Liver (tissue), 3 donors: ENCODE measurements at regions not wholly inside any gene's neighbourhood (a gene's known extent, or its start where the extent isn't known, plus 50 kb on each side); places are given as distances from the start of the nearest gene placed in this dataset.

Experiments used
- ATF3 ChIP-seq: IDR thresholded peaks from 2 replicates; pipeline ENCODE4 v1.6.1; 2016; ENCODE audit warnings: antibody characterized with exemption
- CTCF ChIP-seq: fragments of 150-350 bp; IDR thresholded peaks from 2 replicates; pipeline ENCODE4 v1.5.1; 2017; ENCODE audit warnings: improper control_type of control experiment, low read depth, low read length; ENCODE audit not compliant: missing input control
- EGR1 ChIP-seq, 2 donors: IDR thresholded peaks; 2 replicates each; pipeline ENCODE4 v1.6.1; 2016 to 2018; ENCODE audit warnings: antibody characterized with exemption in 2 of 2, low read depth in 2 of 2
- GABPA ChIP-seq, 2 donors: IDR thresholded peaks in 1 of 2; conservative IDR thresholded peaks in 1 of 2; 2 replicates each; pipeline ENCODE4 v1.6.1; 2016; ENCODE audit warnings: antibody characterized with exemption in 2 of 2, mild to moderate bottlenecking in 1 of 2, moderate library complexity in 1 of 2
- JUND ChIP-seq, 2 donors: IDR thresholded peaks; 2 replicates each; pipeline ENCODE4 v1.6.1; 2016; ENCODE audit warnings: antibody characterized with exemption in 2 of 2
- RAD21 ChIP-seq, 2 donors: IDR thresholded peaks; 2 replicates each; pipeline ENCODE4 v1.6.1; 2016; ENCODE audit warnings: antibody characterized with exemption in 2 of 2, mild to moderate bottlenecking in 2 of 2
- REST ChIP-seq: IDR thresholded peaks from 2 replicates; pipeline ENCODE4 v1.6.1; 2016; ENCODE audit warnings: antibody characterized with exemption, mild to moderate bottlenecking
- TAF1 ChIP-seq: conservative IDR thresholded peaks from 2 replicates; pipeline ENCODE4 v1.6.1; 2016; ENCODE audit warnings: antibody characterized with exemption, mild to moderate bottlenecking
- YY1 ChIP-seq: IDR thresholded peaks from 2 replicates; pipeline ENCODE4 v1.6.1; 2016; ENCODE audit warnings: antibody characterized with exemption, mild to moderate bottlenecking
- donor health status: healthy.
- donor health status: healthy.

GRCh38 chr1:2919841-2920240, 101.4 kb upstream of the ACTRT2 start:
- TF ChIP-seq EGR1 (IDR thresholded peaks at IDR 0.05; ENCODE audit: low read depth in 2 of 2), result no peak
- TF ChIP-seq CTCF, result no peak
- no peak for TF ChIP-seq REST
- TF ChIP-seq ATF3, result no peak
- no peak for TF ChIP-seq TAF1
- no peak for TF ChIP-seq RAD21 (IDR thresholded peaks at IDR 0.05)
- no peak for TF ChIP-seq YY1
- no peak for TF ChIP-seq GABPA (IDR thresholded peaks at IDR 0.05 in 1 of 2, conservative IDR thresholded peaks at IDR 0.05 in 1 of 2)
- TF ChIP-seq JUND (IDR thresholded peaks at IDR 0.05), result no peak
